22Rv1 (cell line): ENCODE measurements at regions not wholly inside any gene's neighbourhood (a gene's known extent, or its start where the extent isn't known, plus 50 kb on each side); places are given as distances from the start of the nearest gene placed in this dataset.

Experiments
- CTCF ChIP-seq: fragments of 450-650 bp; IDR thresholded peaks from 2 replicates; pipeline ENCODE4 v1.5.1; 2017; ENCODE audit warnings: mild to moderate bottlenecking
- ZFX ChIP-seq: fragments of 450-650 bp; IDR thresholded peaks from 2 replicates; pipeline ENCODE4 v1.6.1; 2017; ENCODE audit warnings: antibody characterized with exemption, borderline replicate concordance

- no peak for TF ChIP-seq CTCF
- no peak for TF ChIP-seq ZFX
Measured at GRCh38 chr7:16970732-16971482, 89.1 kb upstream of the AGR3 start.
